GM12872 (cell line): ENCODE measurements at regions not wholly inside any gene's neighbourhood (a gene's known extent, or its start where the extent isn't known, plus 50 kb on each side); places are given as distances from the start of the nearest gene placed in this dataset.

ENCODE experiments used
- CTCF ChIP-seq: IDR thresholded peaks from 3 replicates; pipeline ENCODE4 v1.5.1; 2011; ENCODE audit warnings: low read depth, mild to moderate bottlenecking, low read length, moderate library complexity; ENCODE audit not compliant: insufficient read depth

- TF ChIP-seq CTCF, result no peak
These were observed 553.0 kb upstream of the GRAMD2B start for GRCh38 chr5:125870256-125870655.

- no peak for TF ChIP-seq CTCF
These were observed 549.2 kb upstream of the GRAMD2B start for GRCh38 chr5:125874057-125874456.

GRCh38 chr5:125874717-125875116 lies 548.5 kb upstream of the GRAMD2B start:
- TF ChIP-seq CTCF, result no peak

GRCh38 chr5:125877248-125877647 lies 546.0 kb upstream of the GRAMD2B start:
- no peak for TF ChIP-seq CTCF

- TF ChIP-seq CTCF, result no peak
These were observed 541.1 kb upstream of the GRAMD2B start for GRCh38 chr5:125882061-125882460.

GRCh38 chr5:125883223-125883622 lies 540.0 kb upstream of the GRAMD2B start:
- TF ChIP-seq CTCF, result no peak

GRCh38 chr5:125888358-125888757 lies 534.9 kb upstream of the GRAMD2B start:
- TF ChIP-seq CTCF, result no peak

- TF ChIP-seq CTCF, result no peak
These were observed 532.7 kb upstream of the GRAMD2B start for GRCh38 chr5:125890511-125890931.
